WERI-Rb-1 (cell line): ENCODE measurements at regions not wholly inside any gene's neighbourhood (a gene's known extent, or its start where the extent isn't known, plus 50 kb on each side); places are given as distances from the start of the nearest gene placed in this dataset.
"Not testable (repeated sequence)": the region's sequence is repeated elsewhere in the genome, so short reads cannot be mapped to it uniquely, and the experiment has no call there.

Source experiments
- DNase-seq: peaks from one replicate; pipeline ENCODE4 v3.0.0-alpha.2; 2020
- H3K27ac ChIP-seq: fragments of 250-450 bp; sonication (Bioruptor Pico); 2 replicates; pipeline ENCODE4 v1.5.1; 2020; ENCODE audit warnings: mild to moderate bottlenecking, moderate library complexity
- H3K27me3 ChIP-seq: fragments of 250-450 bp; sonication (Bioruptor Pico); 2 replicates; pipeline ENCODE4 v1.5.1; 2021; ENCODE audit warnings: mild to moderate bottlenecking, low read depth, moderate library complexity; ENCODE audit not compliant: insufficient read depth, severe bottlenecking
- H3K36me3 ChIP-seq: fragments of 250-450 bp; sonication (Bioruptor Pico); 2 replicates; pipeline ENCODE4 v1.5.1; 2020; ENCODE audit warnings: mild to moderate bottlenecking, moderate library complexity
- H3K4me3 ChIP-seq: 2 replicates; pipeline ENCODE4 v1.5.1; 2011; ENCODE audit warnings: low read depth, mild to moderate bottlenecking, control low read depth, low read length
- H3K9me3 ChIP-seq: fragments of 250-450 bp; sonication (Bioruptor Pico); 2 replicates; pipeline ENCODE4 v1.5.1; 2021; ENCODE audit warnings: mild to moderate bottlenecking, moderate library complexity; ENCODE audit not compliant: severe bottlenecking
- TF ChIP-seq, protein P1 (sequence below): IDR thresholded peaks from 2 replicates; pipeline ENCODE4 v1.5.1; 2011; ENCODE audit warnings: low read depth, mild to moderate bottlenecking, control low read depth, inconsistent platforms, low read length

DNA sequence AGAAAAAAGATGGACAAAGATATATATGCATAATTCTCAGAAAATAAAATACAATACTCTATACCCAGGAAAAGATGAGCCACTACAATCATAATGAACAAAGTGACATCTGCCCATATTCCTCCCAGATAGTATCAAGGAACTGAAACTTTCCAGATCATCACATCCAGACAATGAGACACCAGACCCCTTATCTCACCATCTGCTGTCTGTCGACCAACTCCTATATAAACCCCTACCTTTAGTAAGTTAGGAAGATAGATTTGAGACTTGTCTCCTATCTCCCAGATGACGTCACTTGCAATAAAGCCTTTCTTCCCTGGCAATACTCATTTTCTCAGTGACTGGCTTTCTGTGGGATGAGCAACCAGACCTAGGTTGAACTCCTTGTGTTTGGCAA is 1071.6 kb downstream of the PLOD2 start:
- no peak overlapping the region for H3K4me3 ChIP-seq
- H3K9me3 ChIP-seq, result no peaks in the 10 kb centered on the region
- no peak for DNase-seq
- TF ChIP-seq, protein P1, sequence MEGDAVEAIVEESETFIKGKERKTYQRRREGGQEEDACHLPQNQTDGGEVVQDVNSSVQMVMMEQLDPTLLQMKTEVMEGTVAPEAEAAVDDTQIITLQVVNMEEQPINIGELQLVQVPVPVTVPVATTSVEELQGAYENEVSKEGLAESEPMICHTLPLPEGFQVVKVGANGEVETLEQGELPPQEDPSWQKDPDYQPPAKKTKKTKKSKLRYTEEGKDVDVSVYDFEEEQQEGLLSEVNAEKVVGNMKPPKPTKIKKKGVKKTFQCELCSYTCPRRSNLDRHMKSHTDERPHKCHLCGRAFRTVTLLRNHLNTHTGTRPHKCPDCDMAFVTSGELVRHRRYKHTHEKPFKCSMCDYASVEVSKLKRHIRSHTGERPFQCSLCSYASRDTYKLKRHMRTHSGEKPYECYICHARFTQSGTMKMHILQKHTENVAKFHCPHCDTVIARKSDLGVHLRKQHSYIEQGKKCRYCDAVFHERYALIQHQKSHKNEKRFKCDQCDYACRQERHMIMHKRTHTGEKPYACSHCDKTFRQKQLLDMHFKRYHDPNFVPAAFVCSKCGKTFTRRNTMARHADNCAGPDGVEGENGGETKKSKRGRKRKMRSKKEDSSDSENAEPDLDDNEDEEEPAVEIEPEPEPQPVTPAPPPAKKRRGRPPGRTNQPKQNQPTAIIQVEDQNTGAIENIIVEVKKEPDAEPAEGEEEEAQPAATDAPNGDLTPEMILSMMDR, result no peak
- no peaks in the 10 kb centered on the region for H3K27me3 ChIP-seq
- H3K36me3 ChIP-seq, result no peaks in the 10 kb centered on the region
- H3K27ac ChIP-seq, result no peak overlapping the region

DNA sequence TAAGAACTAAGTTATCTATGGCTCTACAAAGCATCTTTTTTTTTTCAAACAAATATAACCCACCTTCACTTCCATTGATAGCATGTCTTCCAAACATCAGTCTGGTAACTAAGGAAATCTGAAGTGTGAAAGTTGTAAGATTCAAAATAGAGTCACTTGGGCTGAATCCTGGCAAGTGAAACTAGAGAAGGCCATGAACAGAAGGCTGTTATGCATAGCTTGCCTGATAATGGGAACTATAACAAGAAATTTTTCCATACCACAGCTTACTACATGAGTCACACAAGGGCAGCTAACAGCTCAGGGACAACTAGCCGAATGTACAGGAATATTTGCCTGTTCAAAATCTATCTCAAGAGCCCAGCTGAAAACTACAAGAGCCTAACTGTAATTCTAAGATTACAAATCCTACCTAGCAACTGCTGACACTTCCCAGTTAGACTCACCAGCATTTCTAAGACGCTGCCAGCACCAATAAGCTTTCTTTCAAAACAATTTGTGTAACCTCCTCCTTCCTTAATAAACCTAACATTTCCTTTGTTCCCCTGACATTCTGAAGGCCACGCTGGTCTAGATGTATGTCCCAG is 1066.5 kb downstream of the PLOD2 start:
- DNase-seq, result no peak

DNA sequence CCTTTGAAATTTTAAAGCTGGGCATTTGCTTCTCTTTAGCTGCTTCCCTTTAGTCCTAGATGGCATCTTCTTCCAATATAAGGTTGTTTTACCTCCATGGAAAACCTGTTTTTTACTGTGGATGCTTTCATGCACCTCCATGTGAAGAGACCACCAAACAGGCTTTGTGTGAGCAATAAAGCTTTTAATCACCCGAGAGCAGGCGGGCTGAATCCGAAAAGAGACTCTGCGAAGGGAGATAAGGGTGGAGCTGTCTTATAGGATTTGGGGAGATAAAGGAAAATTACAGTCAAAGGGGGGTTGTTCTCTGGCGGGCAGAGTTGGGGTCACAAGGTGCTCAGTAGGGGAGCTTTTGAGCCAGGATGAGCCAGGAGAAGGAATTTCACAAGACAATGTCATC is 1049.8 kb downstream of the PLOD2 start:
- DNase-seq, H3K36me3 ChIP-seq, H3K27me3 ChIP-seq, H3K9me3 ChIP-seq, H3K4me3 ChIP-seq, H3K27ac ChIP-seq: not testable (repeated sequence)

More for the DNA sequence above, 1066.5 kb downstream of the PLOD2 start:
- TF ChIP-seq, protein P1, result no peak
- H3K4me3 ChIP-seq, result no peak overlapping the region
- H3K36me3 ChIP-seq, result no peaks in the 10 kb centered on the region
- H3K9me3 ChIP-seq, result no peaks in the 10 kb centered on the region
- no peak overlapping the region for H3K27ac ChIP-seq
- no peaks in the 10 kb centered on the region for H3K27me3 ChIP-seq

DNA sequence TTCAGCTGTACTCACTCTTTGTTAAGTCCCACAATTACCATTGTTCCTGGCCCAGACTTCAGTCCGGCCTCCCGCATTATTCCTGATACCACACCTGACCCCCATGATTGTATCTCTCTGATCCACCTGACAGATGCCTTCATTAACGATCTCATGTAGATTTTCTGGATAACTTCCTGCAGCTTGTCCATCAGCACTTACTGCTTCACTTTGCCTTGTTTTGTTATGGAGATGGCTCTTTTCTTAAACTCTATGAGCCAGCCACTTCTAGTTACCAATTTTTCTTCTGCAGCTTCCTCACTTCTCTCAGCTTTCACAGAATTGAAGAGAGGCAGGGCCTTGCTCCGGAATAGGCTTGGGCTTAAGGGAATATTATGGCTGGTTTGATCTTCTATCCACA is 1044.2 kb downstream of the PLOD2 start:
- H3K36me3 ChIP-seq, result no peaks in the 10 kb centered on the region
- no peaks in the 10 kb centered on the region for H3K27me3 ChIP-seq
- no peaks in the 10 kb centered on the region for H3K9me3 ChIP-seq
- TF ChIP-seq, protein P1, result no peak
- DNase-seq, result no peak
- H3K27ac ChIP-seq, result no peak overlapping the region
- no peak overlapping the region for H3K4me3 ChIP-seq

DNA sequence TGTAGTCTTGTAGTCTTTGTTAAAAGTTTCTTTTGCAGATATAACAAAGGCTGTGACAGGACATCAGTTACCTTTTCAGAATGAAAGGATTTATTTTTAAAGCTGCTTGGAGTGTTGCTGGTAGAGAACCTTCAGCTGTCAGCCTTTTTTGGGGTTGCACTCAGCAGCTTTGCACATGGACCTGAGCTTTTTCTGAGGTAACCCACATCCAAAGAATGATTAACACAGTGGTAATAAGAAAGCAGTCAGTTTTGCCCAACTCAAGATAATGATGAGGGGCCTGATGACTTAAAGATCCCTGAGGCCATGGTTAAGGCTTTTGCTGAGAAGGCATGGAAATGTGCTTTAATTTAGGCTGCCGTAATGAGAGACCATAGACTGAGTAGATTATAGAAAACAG is 1042.7 kb downstream of the PLOD2 start:
- Histone ChIP-seq H3K4me3 (no peak overlapping the region), H3K27ac (no peak overlapping the region), H3K36me3 (no peaks in the 10 kb centered on the region), H3K27me3 (no peaks in the 10 kb centered on the region), H3K9me3 (no peaks in the 10 kb centered on the region)
- no peak for DNase-seq
- TF ChIP-seq, protein P1, result no peak

DNA sequence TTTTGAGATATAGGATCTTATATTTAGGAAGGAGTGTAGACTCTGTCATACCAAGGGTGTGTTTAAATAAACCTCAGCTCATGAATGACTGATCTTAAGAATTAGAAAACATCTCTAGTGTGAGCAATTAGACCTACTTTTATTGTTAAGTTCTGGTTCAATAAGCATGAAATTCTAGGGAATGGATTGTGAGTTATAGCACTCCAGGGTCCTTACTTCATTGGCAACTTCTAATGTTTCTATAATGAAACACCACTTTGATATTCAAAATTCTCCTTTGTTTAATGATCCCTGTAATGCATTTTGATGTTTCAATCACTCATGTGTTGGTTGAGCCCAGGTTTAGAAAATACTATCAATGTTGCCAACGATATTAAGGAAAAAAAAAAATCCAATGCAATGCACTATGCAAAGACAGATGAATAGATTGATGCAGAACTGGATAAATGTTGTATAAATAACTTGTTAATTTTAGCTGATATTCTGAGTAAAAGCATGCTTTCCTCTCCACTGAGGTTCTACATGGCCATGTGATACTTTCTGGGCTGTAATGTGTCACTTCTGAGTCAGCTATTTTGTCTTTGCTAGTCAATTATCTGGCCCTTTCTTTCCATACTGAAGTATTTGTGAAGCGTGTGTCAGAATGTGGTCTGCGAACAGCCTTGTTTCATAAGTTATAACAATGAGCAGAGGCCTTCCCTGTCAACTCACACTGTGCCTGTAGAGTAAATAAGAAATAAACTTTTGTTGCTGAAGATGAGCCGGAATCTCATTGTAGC is 1035.9 kb downstream of the PLOD2 start:
- no peak overlapping the region for H3K27ac ChIP-seq
- H3K9me3 ChIP-seq, result no peaks in the 10 kb centered on the region
- no peaks in the 10 kb centered on the region for H3K36me3 ChIP-seq
- DNase-seq, result no peak
- no peak overlapping the region for H3K4me3 ChIP-seq
- TF ChIP-seq, protein P1, result no peak
- H3K27me3 ChIP-seq, result no peaks in the 10 kb centered on the region
